SK-N-SH treated with all-trans-retinoic acid at 6 μM for 48 hours (cell line): ENCODE measurements at regions not wholly inside any gene's neighbourhood (a gene's known extent, or its start where the extent isn't known, plus 50 kb on each side); places are given as distances from the start of the nearest gene placed in this dataset.

Experiments used
- ATAC-seq: fragments of 200-7000 bp; cut with Tn5 transposase; 3 replicates; pipeline ENCODE4 v1.9.1; 2020; ENCODE audit warnings: mild to moderate bottlenecking, moderate library complexity
- ARNTL ChIP-seq: fragments of 450-650 bp; formaldehyde crosslinking; IDR thresholded peaks from 2 replicates; pipeline ENCODE4 v1.5.0; 2020; ENCODE audit warnings: low read depth, mild to moderate bottlenecking, moderate library complexity, borderline replicate concordance
- BACH2 ChIP-seq: fragments of 250-450 bp; sonication (Bioruptor Pico); IDR thresholded peaks from 2 replicates; pipeline ENCODE4 v1.9.0; 2021; ENCODE audit warnings: mild to moderate bottlenecking, borderline replicate concordance
- CSDC2 ChIP-seq: fragments of 250-450 bp; sonication (Bioruptor Pico); IDR thresholded peaks from 2 replicates; pipeline ENCODE4 v1.5.0; 2020; ENCODE audit warnings: mild to moderate bottlenecking, moderate library complexity
- ESRRG ChIP-seq: fragments of 250-450 bp; sonication (Bioruptor Pico); IDR thresholded peaks from 2 replicates; pipeline ENCODE4 v1.6.1; 2021; ENCODE audit warnings: mild to moderate bottlenecking
- ISL1 ChIP-seq: fragments of 250-450 bp; sonication (Bioruptor Pico); IDR thresholded peaks from 2 replicates; pipeline ENCODE4 v2.1.2; 2022; ENCODE audit warnings: mild to moderate bottlenecking, moderate library complexity
- OSR1 ChIP-seq: fragments of 250-450 bp; sonication (Bioruptor Pico); IDR thresholded peaks from 2 replicates; pipeline ENCODE4 v1.8.0; 2022; ENCODE audit warnings: moderate library complexity, mild to moderate bottlenecking, inconsistent platforms
- PPARA ChIP-seq: fragments of 250-450 bp; sonication (Bioruptor Pico); IDR thresholded peaks from 2 replicates; pipeline ENCODE4 v1.5.0; 2020; ENCODE audit warnings: mild to moderate bottlenecking, borderline replicate concordance
- RARB ChIP-seq: fragments of 250-450 bp; sonication (Bioruptor Pico); IDR thresholded peaks from 2 replicates; pipeline ENCODE4 v1.8.0; 2021; ENCODE audit warnings: mild to moderate bottlenecking, moderate library complexity
- SNAI2 ChIP-seq: fragments of 250-450 bp; sonication (Bioruptor Pico); IDR thresholded peaks from 2 replicates; pipeline ENCODE4 v1.5.0; 2020; ENCODE audit warnings: mild to moderate bottlenecking, moderate library complexity
- TOX ChIP-seq: fragments of 250-450 bp; sonication (Bioruptor Pico); IDR thresholded peaks from 2 replicates; pipeline ENCODE4 v1.8.0; 2021; ENCODE audit warnings: mild to moderate bottlenecking, moderate library complexity, borderline replicate concordance
- ZFP3 ChIP-seq: fragments of 250-450 bp; sonication (Bioruptor Pico); IDR thresholded peaks from 2 replicates; pipeline ENCODE4 v1.5.0; 2020; ENCODE audit warnings: mild to moderate bottlenecking, moderate library complexity
- ZFP30 ChIP-seq: fragments of 450-650 bp; formaldehyde crosslinking; IDR thresholded peaks from 2 replicates; pipeline ENCODE4 v1.5.0; 2022; ENCODE audit warnings: mild to moderate bottlenecking, moderate library complexity
- ZNF565 ChIP-seq: fragments of 450-650 bp; formaldehyde crosslinking; conservative IDR thresholded peaks from 2 replicates; pipeline ENCODE4 v1.5.0; 2020; ENCODE audit warnings: low read depth, mild to moderate bottlenecking, moderate library complexity
- ZNF70 ChIP-seq: fragments of 450-650 bp; formaldehyde crosslinking; IDR thresholded peaks from 2 replicates; pipeline ENCODE4 v1.5.0; 2020; ENCODE audit warnings: mild to moderate bottlenecking, moderate library complexity
- ZNF8 ChIP-seq: fragments of 450-650 bp; formaldehyde crosslinking; IDR thresholded peaks from 2 replicates; pipeline ENCODE4 v1.5.0; 2020; ENCODE audit warnings: mild to moderate bottlenecking, moderate library complexity
- TF ChIP-seq, protein P1 (sequence below): fragments of 250-450 bp; sonication (Bioruptor Pico); IDR thresholded peaks from 2 replicates; pipeline ENCODE4 v1.8.0; 2020; ENCODE audit warnings: mild to moderate bottlenecking, moderate library complexity, borderline replicate concordance
- TF ChIP-seq, protein P2 (sequence below): fragments of 250-450 bp; sonication (Bioruptor Pico); IDR thresholded peaks from 2 replicates; pipeline ENCODE4 v1.5.1; 2020; ENCODE audit warnings: low read depth, mild to moderate bottlenecking, moderate library complexity
- TF ChIP-seq, protein P3 (sequence below): fragments of 250-450 bp; sonication (Bioruptor Pico); IDR thresholded peaks from 2 replicates; pipeline ENCODE4 v1.8.0; 2021; ENCODE audit warnings: low read depth, mild to moderate bottlenecking, moderate library complexity, borderline replicate concordance
- TF ChIP-seq, protein P4 (sequence below): fragments of 250-450 bp; sonication (Bioruptor Pico); IDR thresholded peaks from 2 replicates; pipeline ENCODE4 v1.5.1; 2021; ENCODE audit warnings: mild to moderate bottlenecking, moderate library complexity

DNA sequence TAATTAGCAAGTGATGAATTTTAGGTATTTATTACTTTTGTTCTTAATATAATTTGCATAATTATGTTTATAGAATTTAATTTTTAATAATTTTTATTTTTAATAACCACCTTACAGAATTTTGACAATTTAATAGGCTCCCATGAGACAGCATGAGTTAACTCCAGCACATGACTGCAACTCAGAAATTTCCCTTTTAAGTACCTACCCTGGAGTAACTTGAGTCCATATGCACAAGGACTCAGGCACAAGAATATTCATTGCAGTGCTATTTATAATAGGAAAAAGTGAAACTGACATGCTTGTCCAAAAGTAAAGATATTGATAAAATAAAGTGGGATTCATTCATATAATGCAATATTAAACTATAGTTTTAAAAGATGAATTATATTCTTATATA, 54.1 kb upstream of the C1orf53 start:
- no peak for TF ChIP-seq RARB (CRISPR knock-in tag)
- TF ChIP-seq, protein P1, sequence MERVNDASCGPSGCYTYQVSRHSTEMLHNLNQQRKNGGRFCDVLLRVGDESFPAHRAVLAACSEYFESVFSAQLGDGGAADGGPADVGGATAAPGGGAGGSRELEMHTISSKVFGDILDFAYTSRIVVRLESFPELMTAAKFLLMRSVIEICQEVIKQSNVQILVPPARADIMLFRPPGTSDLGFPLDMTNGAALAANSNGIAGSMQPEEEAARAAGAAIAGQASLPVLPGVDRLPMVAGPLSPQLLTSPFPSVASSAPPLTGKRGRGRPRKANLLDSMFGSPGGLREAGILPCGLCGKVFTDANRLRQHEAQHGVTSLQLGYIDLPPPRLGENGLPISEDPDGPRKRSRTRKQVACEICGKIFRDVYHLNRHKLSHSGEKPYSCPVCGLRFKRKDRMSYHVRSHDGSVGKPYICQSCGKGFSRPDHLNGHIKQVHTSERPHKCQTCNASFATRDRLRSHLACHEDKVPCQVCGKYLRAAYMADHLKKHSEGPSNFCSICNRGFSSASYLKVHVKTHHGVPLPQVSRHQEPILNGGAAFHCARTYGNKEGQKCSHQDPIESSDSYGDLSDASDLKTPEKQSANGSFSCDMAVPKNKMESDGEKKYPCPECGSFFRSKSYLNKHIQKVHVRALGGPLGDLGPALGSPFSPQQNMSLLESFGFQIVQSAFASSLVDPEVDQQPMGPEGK = no peak
- TF ChIP-seq ZNF70 (CRISPR knock-in tag) = no peak
- TF ChIP-seq, protein P2, sequence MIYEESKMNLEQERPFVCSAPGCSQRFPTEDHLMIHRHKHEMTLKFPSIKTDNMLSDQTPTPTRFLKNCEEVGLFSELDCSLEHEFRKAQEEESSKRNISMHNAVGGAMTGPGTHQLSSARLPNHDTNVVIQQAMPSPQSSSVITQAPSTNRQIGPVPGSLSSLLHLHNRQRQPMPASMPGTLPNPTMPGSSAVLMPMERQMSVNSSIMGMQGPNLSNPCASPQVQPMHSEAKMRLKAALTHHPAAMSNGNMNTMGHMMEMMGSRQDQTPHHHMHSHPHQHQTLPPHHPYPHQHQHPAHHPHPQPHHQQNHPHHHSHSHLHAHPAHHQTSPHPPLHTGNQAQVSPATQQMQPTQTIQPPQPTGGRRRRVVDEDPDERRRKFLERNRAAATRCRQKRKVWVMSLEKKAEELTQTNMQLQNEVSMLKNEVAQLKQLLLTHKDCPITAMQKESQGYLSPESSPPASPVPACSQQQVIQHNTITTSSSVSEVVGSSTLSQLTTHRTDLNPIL (CRISPR knock-in tag) = no peak
- TF ChIP-seq BACH2 = no peak
- TF ChIP-seq OSR1 (CRISPR knock-in tag) = no peak
- ATAC-seq = no peak

DNA sequence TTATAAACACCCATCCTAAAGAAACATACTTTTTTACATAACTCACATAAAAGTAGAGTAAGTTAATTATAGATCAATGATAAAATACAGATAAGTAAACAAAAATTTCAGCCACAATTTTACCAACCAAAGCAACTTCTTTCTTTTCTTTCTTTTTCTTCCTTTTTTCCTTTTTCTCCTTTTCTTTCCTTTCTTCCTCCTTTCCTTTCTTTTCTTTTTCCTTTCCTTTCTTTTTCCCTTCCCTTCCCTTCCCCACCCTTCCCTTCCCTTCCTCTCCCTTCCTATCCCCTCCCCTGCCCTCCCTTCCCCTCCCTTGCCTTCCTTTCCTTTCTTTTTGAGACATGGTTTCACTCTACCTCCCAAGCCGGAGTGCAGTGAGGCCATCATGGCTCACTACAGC, 56.5 kb upstream of the C1orf53 start:
- ATAC-seq = no peak
- no peak for TF ChIP-seq TOX (CRISPR knock-in tag)
- no peak for TF ChIP-seq ZFP3 (CRISPR knock-in tag)
- TF ChIP-seq, protein P3, sequence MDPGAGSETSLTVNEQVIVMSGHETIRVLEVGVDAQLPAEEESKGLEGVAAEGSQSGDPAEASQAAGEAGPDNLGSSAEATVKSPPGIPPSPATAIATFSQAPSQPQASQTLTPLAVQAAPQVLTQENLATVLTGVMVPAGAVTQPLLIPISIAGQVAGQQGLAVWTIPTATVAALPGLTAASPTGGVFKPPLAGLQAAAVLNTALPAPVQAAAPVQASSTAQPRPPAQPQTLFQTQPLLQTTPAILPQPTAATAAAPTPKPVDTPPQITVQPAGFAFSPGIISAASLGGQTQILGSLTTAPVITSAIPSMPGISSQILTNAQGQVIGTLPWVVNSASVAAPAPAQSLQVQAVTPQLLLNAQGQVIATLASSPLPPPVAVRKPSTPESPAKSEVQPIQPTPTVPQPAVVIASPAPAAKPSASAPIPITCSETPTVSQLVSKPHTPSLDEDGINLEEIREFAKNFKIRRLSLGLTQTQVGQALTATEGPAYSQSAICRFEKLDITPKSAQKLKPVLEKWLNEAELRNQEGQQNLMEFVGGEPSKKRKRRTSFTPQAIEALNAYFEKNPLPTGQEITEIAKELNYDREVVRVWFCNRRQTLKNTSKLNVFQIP (CRISPR knock-in tag) = no peak
- TF ChIP-seq, protein P1 = no peak
- no peak for TF ChIP-seq OSR1 (CRISPR knock-in tag)
- TF ChIP-seq ZNF8 (CRISPR knock-in tag) = no peak
- TF ChIP-seq BACH2 = no peak
- TF ChIP-seq ZFP30 = no peak
- TF ChIP-seq, protein P4, sequence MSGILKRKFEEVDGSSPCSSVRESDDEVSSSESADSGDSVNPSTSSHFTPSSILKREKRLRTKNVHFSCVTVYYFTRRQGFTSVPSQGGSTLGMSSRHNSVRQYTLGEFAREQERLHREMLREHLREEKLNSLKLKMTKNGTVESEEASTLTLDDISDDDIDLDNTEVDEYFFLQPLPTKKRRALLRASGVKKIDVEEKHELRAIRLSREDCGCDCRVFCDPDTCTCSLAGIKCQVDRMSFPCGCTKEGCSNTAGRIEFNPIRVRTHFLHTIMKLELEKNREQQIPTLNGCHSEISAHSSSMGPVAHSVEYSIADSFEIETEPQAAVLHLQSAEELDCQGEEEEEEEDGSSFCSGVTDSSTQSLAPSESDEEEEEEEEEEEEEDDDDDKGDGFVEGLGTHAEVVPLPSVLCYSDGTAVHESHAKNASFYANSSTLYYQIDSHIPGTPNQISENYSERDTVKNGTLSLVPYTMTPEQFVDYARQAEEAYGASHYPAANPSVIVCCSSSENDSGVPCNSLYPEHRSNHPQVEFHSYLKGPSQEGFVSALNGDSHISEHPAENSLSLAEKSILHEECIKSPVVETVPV = no peak
- no peak for TF ChIP-seq CSDC2 (CRISPR knock-in tag)

DNA sequence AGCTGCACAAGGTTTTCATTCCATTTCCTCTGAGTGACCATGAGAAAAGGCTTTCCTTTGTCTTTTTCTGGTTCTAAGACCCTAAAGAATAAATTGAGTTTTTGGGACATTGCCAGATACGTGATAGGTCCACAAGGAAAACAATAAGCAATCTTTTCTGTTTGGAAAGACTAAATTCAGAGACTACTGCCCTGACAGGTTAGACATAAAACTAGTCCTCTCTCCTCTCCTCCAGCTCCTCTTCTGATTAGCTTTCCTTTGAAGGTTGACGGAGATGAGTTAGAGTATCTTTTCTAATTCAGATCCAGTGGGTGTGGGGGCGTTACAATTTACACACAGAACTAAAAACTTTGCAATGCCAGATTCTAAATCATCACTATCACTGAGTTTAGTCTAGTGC, 57.8 kb upstream of the C1orf53 start:
- TF ChIP-seq ARNTL (no peak), ZNF565 (CRISPR knock-in tag) (no peak), PPARA (CRISPR knock-in tag) (no peak), SNAI2 (CRISPR knock-in tag) (no peak), ISL1 (no peak), ESRRG (CRISPR knock-in tag) (no peak), ZFP30 (no peak)
- TF ChIP-seq, protein P2 (CRISPR knock-in tag) = no peak
- ATAC-seq = no peak

DNA sequence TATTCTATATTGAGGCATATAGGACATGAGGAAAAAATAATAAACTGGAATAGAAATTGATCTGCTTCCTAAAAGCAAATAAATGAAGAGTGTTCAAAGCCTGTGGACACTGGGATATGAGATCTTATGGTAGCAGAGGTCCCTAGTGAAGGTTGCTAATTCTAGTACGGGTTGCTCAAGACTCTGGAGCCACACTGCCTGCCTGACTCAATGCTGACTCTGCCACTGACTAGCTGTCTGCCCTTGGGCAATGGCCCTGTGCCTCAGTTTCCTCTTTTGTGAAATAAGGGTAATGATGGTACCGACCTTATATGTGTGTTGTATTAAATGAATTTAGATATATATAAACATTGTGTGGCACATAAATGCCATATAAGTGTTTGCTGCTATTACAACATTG, 59.0 kb upstream of the C1orf53 start:
- TF ChIP-seq, protein P4 = no peak
- TF ChIP-seq CSDC2 (CRISPR knock-in tag) = no peak
- no peak for ATAC-seq
